CD4-positive, alpha-beta memory T cell (primary cell): ENCODE measurements at regions not wholly inside any gene's neighbourhood (a gene's known extent, or its start where the extent isn't known, plus 50 kb on each side); places are given as distances from the start of the nearest gene placed in this dataset.

Experiments used
- CTCF ChIA-PET: fragments of 350-600 bp; sonication (Branson Sonifier 250); formaldehyde crosslinking; loops from one replicate; lab custom pipeline; 2021; ENCODE audit warnings: inconsistent platforms; ENCODE audit not compliant: partially characterized antibody; lab: Charles Lee
- POLR2A ChIA-PET: fragments of 350-600 bp; sonication (Branson Sonifier 250); formaldehyde crosslinking; loops from one replicate; lab custom pipeline; 2021; ENCODE audit not compliant: partially characterized antibody; lab: Charles Lee
- DNase-seq, 5 donors: peaks; one replicate each; pipeline versions ENCODE4 v3.0.0 to v3.0.0-alpha.2; 2020 to 2022; ENCODE audit warnings: mixed read lengths in 1 of 5
- H3K27ac ChIP-seq: one replicate; pipeline ENCODE4 v1.7.0; 2013; ENCODE audit warnings: low read depth, low read length
- H3K27me3 ChIP-seq: 2 replicates; pipeline ENCODE4 v1.7.0; 2013; ENCODE audit warnings: mild to moderate bottlenecking, low read length, moderate library complexity; ENCODE audit not compliant: insufficient read depth
- H3K36me3 ChIP-seq: 2 replicates; pipeline ENCODE4 v1.7.0; 2013; ENCODE audit warnings: mild to moderate bottlenecking, low read length, moderate library complexity; ENCODE audit not compliant: insufficient read depth
- H3K4me1 ChIP-seq: 2 replicates; pipeline ENCODE4 v1.7.0; 2013; ENCODE audit warnings: mild to moderate bottlenecking, low read length, moderate library complexity; ENCODE audit not compliant: insufficient read depth
- H3K4me3 ChIP-seq, 2 donors: one replicate each; pipeline ENCODE4 v1.7.0; 2013; ENCODE audit warnings: low read length in 2 of 2, mild to moderate bottlenecking in 1 of 2
- H3K9me3 ChIP-seq, 2 donors: one replicate each; pipeline ENCODE4 v1.7.0; 2013; ENCODE audit warnings: low read length in 2 of 2, control low read depth in 1 of 2; ENCODE audit not compliant: control insufficient read depth in 1 of 2
- H3K27ac Mint-ChIP-seq, 7 donors: one replicate each; pipeline ENCODE4 v1.8.0; 2020 to 2021; ENCODE audit warnings: mixed read lengths in 7 of 7, mild to moderate bottlenecking in 6 of 7, inconsistent platforms in 3 of 7, moderate library complexity in 3 of 7
- H3K27me3 Mint-ChIP-seq, 2 donors: one replicate each; pipeline ENCODE4 v1.8.0; 2020 to 2021; ENCODE audit warnings: mixed read lengths in 2 of 2
- H3K36me3 Mint-ChIP-seq, 2 donors: one replicate each; pipeline ENCODE4 v1.8.0; 2020 to 2021; ENCODE audit warnings: mixed read lengths in 2 of 2, inconsistent platforms in 1 of 2, mild to moderate bottlenecking in 1 of 2
- H3K4me1 Mint-ChIP-seq, 4 donors: one replicate each; pipeline ENCODE4 v1.8.0; 2020 to 2021; ENCODE audit warnings: mixed read lengths in 4 of 4, mild to moderate bottlenecking in 1 of 4
- H3K4me3 Mint-ChIP-seq, 8 donors: one replicate each; pipeline ENCODE4 v1.8.0; 2020 to 2021; ENCODE audit warnings: mixed read lengths in 8 of 8, mild to moderate bottlenecking in 7 of 8, moderate library complexity in 6 of 8, inconsistent platforms in 3 of 8
- H3K9me3 Mint-ChIP-seq, 8 donors: one replicate each; pipeline ENCODE4 v1.8.0; 2020 to 2021; ENCODE audit warnings: mixed read lengths in 8 of 8, mild to moderate bottlenecking in 5 of 8, inconsistent platforms in 3 of 8, moderate library complexity in 1 of 8
- intact Hi-C: fragments of 100-400 bp; cut with micrococcal nuclease; formaldehyde crosslinking; loops from one replicate; pipeline ENCODE4 v1.15.1; 2023

- Mint-ChIP-seq H3K27me3 (no peaks in the 10 kb centered on the region), H3K9me3 (peaks cover 0 to 18% (median 3%) of the 10 kb centered on the region in 8 donors), H3K4me1 (no peaks in the 10 kb centered on the region), H3K36me3 (no peaks in the 10 kb centered on the region), H3K4me3 (no peak overlapping the region), H3K27ac (no peak overlapping the region)
- DNase-seq = no peak
- H3K4me3 ChIP-seq = no peak overlapping the region
- CTCF ChIA-PET = no interaction called here
- no peak overlapping the region for H3K27ac ChIP-seq
- no peaks in the 10 kb centered on the region for H3K36me3 ChIP-seq
- no peaks in the 10 kb centered on the region for H3K4me1 ChIP-seq
- H3K9me3 ChIP-seq = no peaks in the 10 kb centered on the region
- POLR2A ChIA-PET = no interaction called here
- no peaks in the 10 kb centered on the region for H3K27me3 ChIP-seq
- intact Hi-C loops = no loop called here
Observed at GRCh38 chr18:33983126-33983525, 241.6 kb downstream of the NOL4 start.

- Mint-ChIP-seq H3K9me3 (peaks cover 2 to 8% (median 6%) of the 10 kb centered on the region in 8 donors), H3K4me3 (no peak overlapping the region), H3K4me1 (no peaks in the 10 kb centered on the region), H3K27me3 (no peaks in the 10 kb centered on the region), H3K27ac (no peak overlapping the region), H3K36me3 (no peaks in the 10 kb centered on the region)
- peaks cover 0 to 5% of the 10 kb centered on the region in 2 donors for H3K9me3 ChIP-seq
- ChIA-PET CTCF (no interaction called here), POLR2A (no interaction called here)
- H3K27ac ChIP-seq = no peak overlapping the region
- no peaks in the 10 kb centered on the region for H3K4me1 ChIP-seq
- no peaks in the 10 kb centered on the region for H3K36me3 ChIP-seq
- H3K4me3 ChIP-seq = no peak overlapping the region
- DNase-seq = no peak
- H3K27me3 ChIP-seq = no peaks in the 10 kb centered on the region
- intact Hi-C loops = no loop called here
Observed at GRCh38 chr18:33960417-33960816, 264.3 kb downstream of the NOL4 start.

- H3K27ac ChIP-seq = no peak overlapping the region
- no peaks in the 10 kb centered on the region for H3K27me3 Mint-ChIP-seq
- H3K36me3 ChIP-seq = no peaks in the 10 kb centered on the region
- no peak overlapping the region for H3K4me3 ChIP-seq
- ChIA-PET POLR2A (no interaction called here), CTCF (no interaction called here)
- no peaks in the 10 kb centered on the region for H3K4me1 ChIP-seq
- DNase-seq = no peak
- intact Hi-C loops = no loop called here
- H3K36me3 Mint-ChIP-seq = no peaks in the 10 kb centered on the region
- H3K9me3 Mint-ChIP-seq = peaks cover 2 to 7% (median 6%) of the 10 kb centered on the region in 8 donors
- H3K4me3 Mint-ChIP-seq = no peak overlapping the region
- no peak overlapping the region for H3K27ac Mint-ChIP-seq
- peaks cover 0 to 5% of the 10 kb centered on the region in 2 donors for H3K9me3 ChIP-seq
- H3K4me1 Mint-ChIP-seq = no peaks in the 10 kb centered on the region
- H3K27me3 ChIP-seq = no peaks in the 10 kb centered on the region
Observed at GRCh38 chr18:33959609-33960008, 265.1 kb downstream of the NOL4 start.

- no peaks in the 10 kb centered on the region for H3K36me3 Mint-ChIP-seq
- H3K4me3 ChIP-seq = no peak overlapping the region
- H3K9me3 ChIP-seq = peaks cover 0 to 5% of the 10 kb centered on the region in 2 donors
- H3K27ac Mint-ChIP-seq = no peak overlapping the region
- H3K27ac ChIP-seq = no peak overlapping the region
- peak overlapping the region in 1 of 8 donors; percentile 27 for H3K4me3 Mint-ChIP-seq
- H3K36me3 ChIP-seq = no peaks in the 10 kb centered on the region
- no peaks in the 10 kb centered on the region for H3K4me1 ChIP-seq
- no peaks in the 10 kb centered on the region for H3K27me3 Mint-ChIP-seq
- no peaks in the 10 kb centered on the region for H3K4me1 Mint-ChIP-seq
- intact Hi-C loops = no loop called here
- no peaks in the 10 kb centered on the region for H3K27me3 ChIP-seq
- peaks cover 2 to 15% (median 8%) of the 10 kb centered on the region in 8 donors for H3K9me3 Mint-ChIP-seq
- POLR2A ChIA-PET = no interaction called here
- CTCF ChIA-PET = no interaction called here
- no peak for DNase-seq
Observed at GRCh38 chr18:33957707-33958106, 267.0 kb downstream of the NOL4 start.

- no peaks in the 10 kb centered on the region for H3K27me3 Mint-ChIP-seq
- CTCF ChIA-PET = interaction anchor here (0.8 kb wide), 1 partner anchor 10 kb away, joined by 3 read pairs; no protein-coding TSS in a partner anchor
- H3K27ac Mint-ChIP-seq = no peak overlapping the region
Observed at GRCh38 chr18:33951031-33951430, 273.7 kb downstream of the NOL4 start.

GRCh38 chr18:33946336-33946735 is 278.4 kb downstream of the NOL4 start:
- Histone ChIP-seq H3K4me3 (no peak overlapping the region), H3K9me3 (no peaks in the 10 kb centered on the region), H3K27me3 (no peaks in the 10 kb centered on the region), H3K27ac (no peak overlapping the region), H3K36me3 (no peaks in the 10 kb centered on the region), H3K4me1 (no peaks in the 10 kb centered on the region)
- ChIA-PET CTCF (no interaction called here), POLR2A (no interaction called here)
- Mint-ChIP-seq H3K4me3 (no peak overlapping the region), H3K36me3 (no peaks in the 10 kb centered on the region), H3K27me3 (no peaks in the 10 kb centered on the region), H3K4me1 (no peaks in the 10 kb centered on the region), H3K9me3 (peaks cover 2 to 13% (median 5%) of the 10 kb centered on the region in 8 donors), H3K27ac (no peak overlapping the region)
- intact Hi-C loops = loop anchor here (10.0 kb wide), 1 partner anchor 58 kb away; no protein-coding TSS in a partner anchor
- DNase-seq = no peak

More at GRCh38 chr18:33951031-33951430, 273.7 kb downstream of the NOL4 start:
- Histone ChIP-seq H3K9me3 (no peaks in the 10 kb centered on the region), H3K27me3 (no peaks in the 10 kb centered on the region), H3K4me1 (no peaks in the 10 kb centered on the region), H3K36me3 (no peaks in the 10 kb centered on the region), H3K4me3 (no peak overlapping the region), H3K27ac (no peak overlapping the region)
- intact Hi-C loops = no loop called here
- DNase-seq = no peak
- POLR2A ChIA-PET = no interaction called here
- peaks cover 0 to 21% (median 7%) of the 10 kb centered on the region in 8 donors for H3K9me3 Mint-ChIP-seq
- no peaks in the 10 kb centered on the region for H3K4me1 Mint-ChIP-seq
- no peaks in the 10 kb centered on the region for H3K36me3 Mint-ChIP-seq
- no peak overlapping the region for H3K4me3 Mint-ChIP-seq

GRCh38 chr18:33944493-33944892 is 280.2 kb downstream of the NOL4 start:
- intact Hi-C loops = loop anchor here (10.0 kb wide), 1 partner anchor 60 kb away; no protein-coding TSS in a partner anchor
- Mint-ChIP-seq H3K4me3 (no peak overlapping the region), H3K27me3 (no peaks in the 10 kb centered on the region), H3K4me1 (no peaks in the 10 kb centered on the region), H3K36me3 (no peaks in the 10 kb centered on the region), H3K9me3 (peaks cover 2 to 18% (median 5%) of the 10 kb centered on the region in 8 donors), H3K27ac (no peak overlapping the region)
- Histone ChIP-seq H3K36me3 (no peaks in the 10 kb centered on the region), H3K27me3 (no peaks in the 10 kb centered on the region), H3K9me3 (no peaks in the 10 kb centered on the region), H3K4me1 (no peaks in the 10 kb centered on the region), H3K4me3 (no peak overlapping the region), H3K27ac (no peak overlapping the region)
- no peak for DNase-seq
- ChIA-PET POLR2A (no interaction called here), CTCF (no interaction called here)
